Suprapubic skin (tissue), 4 donors: ENCODE measurements at regions not wholly inside any gene's neighbourhood (a gene's known extent, or its start where the extent isn't known, plus 50 kb on each side); places are given as distances from the start of the nearest gene placed in this dataset.
A peak's percentile ranks its signal among the peaks of the same experiment; 100 is the strongest.

Experiments
- DNase-seq, 2 donors: peaks; one replicate each; pipeline ENCODE4 v3.0.0-alpha.2; 2019; ENCODE audit warnings: low spot score in 2 of 2
- H3K27ac ChIP-seq: fragments of 200-600 bp; sonication (generic); one replicate; pipeline ENCODE4 v1.5.1; 2019
- H3K27me3 ChIP-seq: fragments of 200-600 bp; sonication (generic); one replicate; pipeline ENCODE4 v1.5.1; 2019
- H3K36me3 ChIP-seq: fragments of 200-600 bp; sonication (generic); one replicate; pipeline ENCODE4 v1.5.1; 2019
- H3K4me1 ChIP-seq: fragments of 200-600 bp; sonication (generic); one replicate; pipeline ENCODE4 v1.5.1; 2019
- H3K4me3 ChIP-seq: fragments of 200-600 bp; sonication (generic); one replicate; pipeline ENCODE4 v1.5.1; 2019; ENCODE audit warnings: mild to moderate bottlenecking
- H3K9me3 ChIP-seq: fragments of 200-600 bp; sonication (generic); one replicate; pipeline ENCODE4 v1.5.1; 2019
- CTCF ChIP-seq, 2 donors: fragments of 200-600 bp in 1 of 2; fragments of 450-650 bp in 1 of 2; sonication (generic) in 1 of 2; IDR thresholded peaks; one replicate each; pipeline ENCODE4 v1.5.1; 2016 to 2019; ENCODE audit warnings: antibody characterized with exemption in 2 of 2, mild to moderate bottlenecking in 1 of 2, moderate library complexity in 1 of 2
- EP300 ChIP-seq: sonication (generic); formaldehyde crosslinking; IDR thresholded peaks from one replicate; pipeline ENCODE4 v1.6.1; 2017; ENCODE audit warnings: antibody characterized with exemption
- POLR2A ChIP-seq, 2 donors: fragments of 450-650 bp; IDR thresholded peaks; one replicate each; pipeline ENCODE4 v1.6.1; 2017; ENCODE audit warnings: antibody characterized with exemption in 2 of 2, mild to moderate bottlenecking in 2 of 2, moderate library complexity in 2 of 2
- POLR2AphosphoS5 ChIP-seq, 3 donors: sonication (generic); formaldehyde crosslinking; IDR thresholded peaks; one replicate each; pipeline ENCODE4 v1.6.1; 2017; ENCODE audit warnings: antibody characterized with exemption in 3 of 3
- WGBS: methylation state at CpG from one replicate; pipeline ENCODE4 v1.1.5; 2018; 5-methylcytosine and 5-hydroxymethylcytosine counted together

DNA sequence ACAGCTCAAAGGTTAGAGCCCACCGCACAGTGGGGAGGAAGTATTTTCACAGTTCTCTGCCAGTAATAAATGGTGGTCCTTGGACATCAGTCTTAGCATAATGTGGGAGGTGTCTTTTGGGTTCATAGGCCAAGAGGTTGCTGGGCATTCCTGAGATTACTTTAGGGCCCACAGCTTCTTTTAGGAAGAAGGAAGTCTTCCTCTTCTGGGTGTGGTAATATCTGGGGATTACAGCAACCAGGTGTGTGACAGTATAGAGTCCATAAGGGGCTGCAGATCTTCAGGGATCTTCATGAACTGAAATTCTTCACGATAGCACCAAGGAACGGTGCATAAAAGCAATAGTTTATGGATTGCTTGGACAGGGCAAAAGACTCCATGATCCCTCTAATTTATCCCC is 56.2 kb upstream of the PTGR2 start:
- H3K27me3 ChIP-seq, result no peaks in the 10 kb centered on the region
- WGBS, result 93% methylated on average over 3 of the region's 3 CpGs
- peaks cover 45% of the 10 kb centered on the region for H3K4me1 ChIP-seq
- TF ChIP-seq EP300 (no peak), POLR2AphosphoS5 (IDR thresholded peaks at IDR 0.05) (no peak), CTCF (IDR thresholded peaks at IDR 0.05) (no peak), POLR2A (IDR thresholded peaks at IDR 0.05) (no peak)
- no peaks in the 10 kb centered on the region for H3K36me3 ChIP-seq
- no peaks in the 10 kb centered on the region for H3K9me3 ChIP-seq
- no peak overlapping the region for H3K4me3 ChIP-seq
- peak overlapping the region; percentile 52 for H3K27ac ChIP-seq
- no peak for DNase-seq

- no peak overlapping the region for H3K4me3 ChIP-seq
- H3K27ac ChIP-seq, result peak overlapping the region; percentile 64
- WGBS, result 93% methylated on average over 1 of the region's 1 CpG
- peaks cover 57% of the 10 kb centered on the region for H3K4me1 ChIP-seq
- DNase-seq, result no peak
- no peaks in the 10 kb centered on the region for H3K36me3 ChIP-seq
- H3K27me3 ChIP-seq, result no peaks in the 10 kb centered on the region
- no peak for TF ChIP-seq CTCF (IDR thresholded peaks at IDR 0.05)
- no peak for TF ChIP-seq POLR2AphosphoS5 (IDR thresholded peaks at IDR 0.05)
- no peak for TF ChIP-seq EP300
- no peak for TF ChIP-seq POLR2A (IDR thresholded peaks at IDR 0.05)
- no peaks in the 10 kb centered on the region for H3K9me3 ChIP-seq
Measured at GRCh38 chr14:73794146-73794545, 57.5 kb upstream of the PTGR2 start.

GRCh38 chr14:73792481-73792880 is 59.1 kb upstream of the PTGR2 start:
- Histone ChIP-seq H3K9me3 (no peaks in the 10 kb centered on the region), H3K27me3 (no peaks in the 10 kb centered on the region), H3K27ac (no peak overlapping the region), H3K36me3 (no peaks in the 10 kb centered on the region), H3K4me1 (peaks cover 68% of the 10 kb centered on the region), H3K4me3 (no peak overlapping the region)
- 97% methylated on average over 4 of the region's 4 CpGs for WGBS
- TF ChIP-seq POLR2AphosphoS5 (IDR thresholded peaks at IDR 0.05) (no peak), CTCF (IDR thresholded peaks at IDR 0.05) (no peak)
- no peak for DNase-seq

DNA sequence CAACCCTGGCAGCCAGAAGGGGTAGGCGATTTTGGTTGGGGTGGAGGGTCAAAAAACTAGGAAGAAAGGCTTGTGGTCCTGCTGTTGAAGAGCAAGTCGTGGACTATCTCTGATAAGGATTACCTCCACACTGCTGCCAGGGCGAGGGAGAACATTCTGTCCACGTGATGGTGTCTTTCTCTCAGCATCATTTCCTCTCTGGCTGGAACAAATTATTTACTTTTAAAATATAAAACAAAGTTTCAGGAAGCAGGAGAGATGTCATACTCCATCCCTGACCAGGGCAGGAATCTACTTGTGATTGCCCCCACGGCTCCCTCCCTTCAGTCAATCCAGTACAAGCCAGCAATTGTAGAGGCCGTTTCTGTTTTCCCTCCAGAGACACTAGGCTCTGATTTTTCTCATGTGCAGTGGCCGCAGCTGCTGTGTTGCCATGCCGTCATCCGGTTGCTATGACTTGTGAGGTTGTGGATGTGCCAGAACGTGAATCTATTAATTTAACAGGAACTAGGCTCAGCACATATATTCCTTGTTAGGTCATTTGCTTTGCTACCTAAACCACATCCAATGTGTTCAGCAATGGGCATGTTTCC is 61.5 kb upstream of the PTGR2 start:
- Histone ChIP-seq H3K4me3 (no peak overlapping the region), H3K4me1 (peaks cover 61% of the 10 kb centered on the region), H3K27ac (peak overlapping the region; percentile 99), H3K36me3 (no peaks in the 10 kb centered on the region), H3K9me3 (no peaks in the 10 kb centered on the region), H3K27me3 (no peaks in the 10 kb centered on the region)
- TF ChIP-seq POLR2A (IDR thresholded peaks at IDR 0.05), result peak in 1 of 2 donors; percentile 45
- peak; percentile 59 for TF ChIP-seq EP300
- TF ChIP-seq CTCF (IDR thresholded peaks at IDR 0.05), result no peak
- peak in 2 of 3 donors; percentile 25 to 73 for TF ChIP-seq POLR2AphosphoS5 (IDR thresholded peaks at IDR 0.05)
- 25% methylated on average over 10 of the region's 10 CpGs for WGBS
- peak in 1 of 2 donors; percentile 86 for DNase-seq

DNA sequence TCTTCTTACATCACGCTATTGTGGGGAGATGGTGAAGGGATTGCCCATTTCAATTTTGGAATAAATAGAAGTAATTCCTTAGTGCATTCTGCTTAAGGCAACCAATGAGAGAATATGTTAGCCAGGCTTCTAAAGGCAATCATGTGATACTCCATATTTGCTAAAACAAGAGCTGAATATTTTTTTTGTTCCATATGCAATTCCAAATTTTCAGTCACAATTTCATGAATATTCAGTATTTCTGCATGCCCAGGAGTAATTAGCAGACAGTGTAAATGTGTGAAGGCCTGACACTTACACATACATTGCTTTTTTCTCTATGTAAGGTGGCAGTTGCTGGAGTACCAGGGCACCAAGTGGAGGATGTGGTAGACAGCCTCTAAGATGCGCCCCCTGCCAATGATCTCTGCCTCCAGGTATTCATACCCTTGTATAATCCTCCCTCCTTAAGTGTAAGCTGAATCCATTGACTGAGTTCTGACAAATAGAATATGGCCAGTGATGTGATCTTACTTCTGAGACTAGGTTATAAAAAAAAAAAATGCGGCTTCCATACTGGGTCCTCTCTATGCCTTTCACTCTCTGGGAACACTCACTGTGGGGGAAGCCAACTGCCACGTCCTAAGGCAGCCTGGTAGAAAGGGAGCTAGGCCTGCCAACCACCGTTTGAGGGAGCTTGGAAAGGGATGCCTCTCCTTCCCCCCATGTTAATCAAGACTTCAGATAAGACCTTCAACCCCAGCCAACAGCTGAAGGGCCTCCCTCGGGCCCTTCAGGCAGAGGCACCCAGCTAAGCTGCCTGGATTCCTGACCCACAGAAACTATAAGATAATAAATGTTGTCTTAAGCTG is 62.7 kb upstream of the PTGR2 start:
- WGBS, result 76% methylated on average over 6 of the region's 6 CpGs
- no peak overlapping the region for H3K4me3 ChIP-seq
- peaks cover 62% of the 10 kb centered on the region for H3K4me1 ChIP-seq

More for the DNA sequence above, 62.7 kb upstream of the PTGR2 start:
- no peaks in the 10 kb centered on the region for H3K9me3 ChIP-seq
- TF ChIP-seq CTCF (IDR thresholded peaks at IDR 0.05) (no peak), EP300 (no peak), POLR2AphosphoS5 (IDR thresholded peaks at IDR 0.05) (no peak), POLR2A (IDR thresholded peaks at IDR 0.05) (no peak)
- H3K27me3 ChIP-seq, result no peaks in the 10 kb centered on the region
- no peaks in the 10 kb centered on the region for H3K36me3 ChIP-seq
- peak overlapping the region; percentile 99 for H3K27ac ChIP-seq
- DNase-seq, result no peak
